IMR-90 (cell line): ENCODE measurements at regions not wholly inside any gene's neighbourhood (a gene's known extent, or its start where the extent isn't known, plus 50 kb on each side); places are given as distances from the start of the nearest gene placed in this dataset.

Experiments used
- ATAC-seq: fragments of 200-7000 bp; cut with Tn5 transposase; 2 replicates; pipeline ENCODE4 v1.9.1; 2020; ENCODE audit warnings: low read depth, mild to moderate bottlenecking, moderate library complexity
- BruUV-seq: library from RNA; stranded (reverse); fragments of 400-500 nt; replicated peaks from 2 replicates; lab custom pipeline; 2021; lab: Mats Ljungman, UMichigan
- CTCF ChIA-PET: fragments of 300-600 bp; formaldehyde crosslinking; extraction: SDS; loops from one replicate; lab custom pipeline; 2021; ENCODE audit warnings: antibody characterized with exemption; lab: Yijun Ruan, JAX
- POLR2A ChIA-PET: fragments of 300-600 bp; sonication (Branson Sonifier 250); formaldehyde crosslinking; loops from one replicate; lab custom pipeline; 2022; ENCODE audit warnings: antibody characterized with exemption; ENCODE audit not compliant: unreplicated experiment; lab: Charles Lee
- DNase-seq: peaks from one replicate; pipeline ENCODE4 v3.0.0; 2013
- H2AFZ ChIP-seq: replicated peaks from 2 replicates; pipeline ENCODE3; 2013; ENCODE audit warnings: low read length, mild to moderate bottlenecking; ENCODE audit not compliant: poor library complexity
- H2AK5ac ChIP-seq: 2 replicates; pipeline ENCODE4 v1.6.1; 2013; ENCODE audit warnings: low read depth, low read length, inconsistent platforms
- H2AK9ac ChIP-seq: replicated peaks from 2 replicates; pipeline ENCODE3; 2013; ENCODE audit warnings: mild to moderate bottlenecking, low read depth, low read length, moderate library complexity; ENCODE audit not compliant: poor library complexity
- H2BK120ac ChIP-seq: 2 replicates; pipeline ENCODE4 v1.6.1; 2013; ENCODE audit warnings: low read depth, low read length, inconsistent platforms
- H2BK15ac ChIP-seq: 3 replicates; pipeline ENCODE4 v1.6.1; 2013; ENCODE audit warnings: low read depth, low read length, inconsistent platforms
- H2BK20ac ChIP-seq: 2 replicates; pipeline ENCODE4 v1.6.1; 2013; ENCODE audit warnings: low read depth, mild to moderate bottlenecking, inconsistent platforms, low read length, moderate library complexity
- H2BK5ac ChIP-seq: 2 replicates; pipeline ENCODE4 v1.6.1; 2013; ENCODE audit warnings: mild to moderate bottlenecking, low read depth, low read length, inconsistent platforms; ENCODE audit not compliant: poor library complexity, severe bottlenecking
- H3K14ac ChIP-seq: replicated peaks from 2 replicates; pipeline ENCODE4 v1.6.1; 2013; ENCODE audit warnings: low read depth, low read length, inconsistent platforms
- H3K18ac ChIP-seq: 2 replicates; pipeline ENCODE4 v1.6.1; 2013; ENCODE audit warnings: low read depth, low read length, control low read depth
- H3K23ac ChIP-seq: 2 replicates; pipeline ENCODE4 v1.6.1; 2013; ENCODE audit warnings: low read depth, low read length, inconsistent platforms
- H3K27ac ChIP-seq: 2 replicates; pipeline ENCODE4 v1.5.1; 2013; ENCODE audit warnings: mild to moderate bottlenecking, control low read depth, low read length; ENCODE audit not compliant: insufficient read depth
- H3K27me3 ChIP-seq: 2 replicates; pipeline ENCODE4 v1.6.1; 2013; ENCODE audit warnings: low read length; ENCODE audit not compliant: control insufficient read depth, insufficient read depth
- H3K36me3 ChIP-seq: 2 replicates; pipeline ENCODE4 v1.6.1; 2013; ENCODE audit warnings: low read length, mixed read lengths; ENCODE audit not compliant: control insufficient read depth, insufficient read depth
- H3K4ac ChIP-seq: 2 replicates; pipeline ENCODE4 v1.6.1; 2013; ENCODE audit warnings: low read depth, low read length, inconsistent platforms
- H3K4me1 ChIP-seq: 2 replicates; pipeline ENCODE4 v1.6.1; 2013; ENCODE audit warnings: low read length, mixed read lengths; ENCODE audit not compliant: control insufficient read depth, insufficient read depth
- H3K4me2 ChIP-seq: 2 replicates; pipeline ENCODE4 v1.6.1; 2013; ENCODE audit warnings: low read depth, mild to moderate bottlenecking, control low read depth, low read length, moderate library complexity
- H3K4me3 ChIP-seq: 2 replicates; pipeline ENCODE4 v1.5.1; 2013; ENCODE audit warnings: low read depth, mild to moderate bottlenecking, control low read depth, low read length, moderate library complexity; ENCODE audit not compliant: insufficient read depth
- H3K56ac ChIP-seq: 2 replicates; pipeline ENCODE4 v1.6.1; 2013; ENCODE audit warnings: low read length, inconsistent platforms; ENCODE audit not compliant: insufficient read depth; ENCODE audit errors: extremely low read depth
- H3K79me1 ChIP-seq, 2 experiments: 2 replicates each; pipeline ENCODE4 v1.6.1; 2013; ENCODE audit warnings: low read length in 2 of 2, inconsistent platforms in 1 of 2, low read depth in 1 of 2
- H3K9ac ChIP-seq: 2 replicates; pipeline ENCODE4 v1.6.1; 2013; ENCODE audit warnings: low read depth, low read length, control low read depth
- H3K9me1 ChIP-seq: 2 replicates; pipeline ENCODE4 v1.6.1; 2013; ENCODE audit warnings: low read length, inconsistent platforms; ENCODE audit not compliant: insufficient read depth
- H3K9me3 ChIP-seq: 2 replicates; pipeline ENCODE4 v1.6.1; 2013; ENCODE audit warnings: low read length; ENCODE audit not compliant: control insufficient read depth, insufficient read depth
- H4K20me1 ChIP-seq: 2 replicates; pipeline ENCODE4 v1.6.1; 2013; ENCODE audit warnings: low read length, inconsistent platforms; ENCODE audit not compliant: insufficient read depth
- H4K5ac ChIP-seq: 2 replicates; pipeline ENCODE4 v1.6.1; 2013; ENCODE audit warnings: mild to moderate bottlenecking, low read depth, low read length, control low read depth
- H4K8ac ChIP-seq, 2 experiments: 2 replicates each; pipeline ENCODE4 v1.6.1; 2013; ENCODE audit warnings: low read depth in 2 of 2, low read length in 2 of 2, control low read depth in 1 of 2, inconsistent platforms in 1 of 2
- H4K91ac ChIP-seq: 2 replicates; pipeline ENCODE4 v1.6.1; 2013; ENCODE audit warnings: low read depth, low read length, inconsistent platforms; ENCODE audit not compliant: insufficient read depth
- BHLHE40 ChIP-seq: fragments of 150-350 bp; IDR thresholded peaks from 2 replicates; pipeline ENCODE4 v1.6.1; 2016; ENCODE audit warnings: mild to moderate bottlenecking, low read depth, low read length
- CEBPB ChIP-seq: IDR thresholded peaks from 2 replicates; pipeline ENCODE4 v1.6.1; 2012; ENCODE audit warnings: low read depth, low read length, improper control_type of control experiment
- CHD1 ChIP-seq: IDR thresholded peaks from 2 replicates; pipeline ENCODE4 v1.6.1; 2012; ENCODE audit warnings: low read depth, low read length, improper control_type of control experiment
- CTCF ChIP-seq: conservative IDR thresholded peaks from 2 replicates; pipeline ENCODE4 v1.5.1; 2012; ENCODE audit warnings: mild to moderate bottlenecking, low read depth, low read length, improper control_type of control experiment
- ELK1 ChIP-seq: fragments of 150-350 bp; IDR thresholded peaks from 2 replicates; pipeline ENCODE4 v1.6.1; 2016; ENCODE audit warnings: low read depth, mild to moderate bottlenecking, low read length, moderate library complexity, borderline replicate concordance
- POLR2A ChIP-seq: IDR thresholded peaks from 2 replicates; pipeline ENCODE4 v1.6.1; 2012; ENCODE audit warnings: mild to moderate bottlenecking, low read depth, low read length
- RFX5 ChIP-seq: IDR thresholded peaks from 2 replicates; pipeline ENCODE4 v1.8.0; 2012; ENCODE audit warnings: low read depth, mild to moderate bottlenecking, low read length, moderate library complexity
- WGBS, 2 experiments: methylation state at CpG; one replicate each; pipeline versions ENCODE4 v1.1.5 to v1.1.7; 2013; ENCODE audit warnings: missing lambda C conversion rate in 2 of 2; ENCODE audit not compliant: insufficient read length in 1 of 2; ENCODE audit errors: extremely low coverage in 2 of 2; 5-methylcytosine and 5-hydroxymethylcytosine counted together
- dilution Hi-C: fragments of 300-500 bp; cut with HindIII; formaldehyde crosslinking; loops from one replicate; pipeline ENCODE4 v1.14.3; 2018; ENCODE audit warnings: low sequenced_read_pairs; ENCODE audit not compliant: unreplicated experiment
- in situ Hi-C: fragments of 300-500 bp; cut with MboI; formaldehyde crosslinking; loops from 3 replicates; pipeline ENCODE4 v1.14.3; 2019; ENCODE audit warnings: low sequenced_read_pairs, inconsistent platforms, mixed read lengths
- intact Hi-C: fragments of 100-400 bp; cut with micrococcal nuclease; formaldehyde crosslinking; loops from 2 replicates; pipeline ENCODE4 v1.10.0; 2022

- Histone ChIP-seq H3K56ac (no peak overlapping the region), H3K9me3 (no peaks in the 10 kb centered on the region), H4K8ac (peak overlapping the region in 1 of 2 experiments; percentile 54; a peak in 1 of 4 replicates), H2BK20ac (peak overlapping the region; percentile 86; the same call in 1 of the 2 replicates), H3K79me1 (no peaks in the 10 kb centered on the region; a peak in 1 of 4 replicates), H4K20me1 (no peaks in the 10 kb centered on the region), H3K14ac (no peak overlapping the region), H3K23ac (no peak overlapping the region), H2AK9ac (no peak overlapping the region), H2AFZ (no peak overlapping the region), H4K5ac (no peak overlapping the region), H3K4me2 (no peak overlapping the region), H2BK120ac (peak overlapping the region; percentile 30; the same call in 1 of the 2 replicates), H3K4ac (no peak overlapping the region; the same call in 1 of the 2 replicates), H2BK15ac (peak overlapping the region; percentile 75; the same call in 2 of the 3 replicates), H3K27me3 (no peaks in the 10 kb centered on the region), H3K4me1 (peaks cover 7% of the 10 kb centered on the region), H3K4me3 (no peak overlapping the region), H2AK5ac (no peak overlapping the region), H3K36me3 (no peaks in the 10 kb centered on the region), H3K27ac (no peak overlapping the region), H2BK5ac (no peak overlapping the region), H3K9me1 (peaks cover 6% of the 10 kb centered on the region; the same call in 1 of the 2 replicates), H3K9ac (no peak overlapping the region), H3K18ac (peak overlapping the region; percentile 36; the same call in 1 of the 2 replicates), H4K91ac (no peak overlapping the region; the same call in 1 of the 2 replicates)
- POLR2A ChIA-PET, result no interaction called here
- no CpG with 5 or more reads among the region's 2 CpGs for WGBS, 2 experiments
- in situ Hi-C loops, result loop anchor here (10.0 kb wide), 1 partner anchor 669 kb away; the partner anchor contains the start of gene CITED2
- DNase-seq (peak; percentile 53), ATAC-seq (no peak; the same call in 1 of the 2 replicates)
- no TSS peak for BruUV-seq
- intact Hi-C loops, result no loop called here
- TF ChIP-seq CEBPB, result no peak
- no peak for TF ChIP-seq RFX5
- TF ChIP-seq POLR2A, result no peak
- TF ChIP-seq CTCF, result no peak
- TF ChIP-seq BHLHE40, result no peak
- TF ChIP-seq CHD1, result no peak
- TF ChIP-seq ELK1, result no peak
- dilution Hi-C loops, result no loop called here
- CTCF ChIA-PET, result no interaction called here
Measured at GRCh38 chr6:140043762-140044378, 669.4 kb upstream of the CITED2 start.
